ENCODE measurements at regions not wholly inside any gene's neighbourhood (a gene's known extent, or its start where the extent isn't known, plus 50 kb on each side); places are given as distances from the start of the nearest gene placed in this dataset.
"Not testable (repeated sequence)": the region's sequence is repeated elsewhere in the genome, so short reads cannot be mapped to it uniquely, and the experiment has no call there.

DNA sequence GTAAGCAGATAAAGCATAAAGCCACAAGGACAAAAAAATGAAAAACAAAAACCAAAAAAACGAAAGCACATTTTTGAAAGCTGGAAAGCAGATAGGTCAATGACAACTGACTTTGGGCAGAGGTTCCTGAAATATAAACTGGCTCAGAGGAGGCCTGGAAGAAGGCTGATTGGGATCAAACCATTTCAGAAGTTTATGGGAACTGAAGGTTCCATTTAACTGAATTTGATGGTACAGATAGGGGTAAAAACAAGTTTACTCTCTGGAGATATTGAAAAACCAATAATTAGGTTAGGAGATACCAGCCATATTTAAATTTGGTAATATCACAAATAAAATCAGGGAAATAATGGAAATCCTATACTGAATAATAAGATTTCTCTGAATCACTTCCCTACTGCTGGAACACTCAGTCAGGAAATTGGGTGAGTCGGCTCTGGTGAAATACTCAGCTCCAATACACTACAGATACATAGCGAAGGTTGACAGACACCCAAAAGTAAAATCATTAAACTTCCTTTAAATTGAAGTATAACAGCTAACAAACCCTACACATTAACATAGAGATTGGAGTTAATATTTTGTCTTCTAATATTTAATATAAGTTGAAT lies 1584.3 kb downstream of the STIM2 start:
- POLR2A ChIA-PET: no interaction called here
- CTCF ChIA-PET: no interaction called here
- TF ChIP-seq, protein P1, sequence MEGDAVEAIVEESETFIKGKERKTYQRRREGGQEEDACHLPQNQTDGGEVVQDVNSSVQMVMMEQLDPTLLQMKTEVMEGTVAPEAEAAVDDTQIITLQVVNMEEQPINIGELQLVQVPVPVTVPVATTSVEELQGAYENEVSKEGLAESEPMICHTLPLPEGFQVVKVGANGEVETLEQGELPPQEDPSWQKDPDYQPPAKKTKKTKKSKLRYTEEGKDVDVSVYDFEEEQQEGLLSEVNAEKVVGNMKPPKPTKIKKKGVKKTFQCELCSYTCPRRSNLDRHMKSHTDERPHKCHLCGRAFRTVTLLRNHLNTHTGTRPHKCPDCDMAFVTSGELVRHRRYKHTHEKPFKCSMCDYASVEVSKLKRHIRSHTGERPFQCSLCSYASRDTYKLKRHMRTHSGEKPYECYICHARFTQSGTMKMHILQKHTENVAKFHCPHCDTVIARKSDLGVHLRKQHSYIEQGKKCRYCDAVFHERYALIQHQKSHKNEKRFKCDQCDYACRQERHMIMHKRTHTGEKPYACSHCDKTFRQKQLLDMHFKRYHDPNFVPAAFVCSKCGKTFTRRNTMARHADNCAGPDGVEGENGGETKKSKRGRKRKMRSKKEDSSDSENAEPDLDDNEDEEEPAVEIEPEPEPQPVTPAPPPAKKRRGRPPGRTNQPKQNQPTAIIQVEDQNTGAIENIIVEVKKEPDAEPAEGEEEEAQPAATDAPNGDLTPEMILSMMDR (IDR thresholded peaks at IDR 0.05; ENCODE audit: control extremely low read depth, extremely low read depth, low read depth, missing control alignments): no peak
- DNase-seq (ENCODE audit: extremely low spot score): no peak

GRCh38 chr4:28449085-28449484 lies 1588.4 kb downstream of the STIM2 start:
- ChIA-PET POLR2A (no interaction called here), CTCF (interaction anchor here (1.3 kb wide), 1 partner anchor 14 kb away, joined by 3 read pairs; no protein-coding TSS in a partner anchor)
- TF ChIP-seq, protein P1 (IDR thresholded peaks at IDR 0.05; ENCODE audit: control extremely low read depth, extremely low read depth, low read depth, missing control alignments): no peak
- no peak for DNase-seq (ENCODE audit: extremely low spot score)

DNA sequence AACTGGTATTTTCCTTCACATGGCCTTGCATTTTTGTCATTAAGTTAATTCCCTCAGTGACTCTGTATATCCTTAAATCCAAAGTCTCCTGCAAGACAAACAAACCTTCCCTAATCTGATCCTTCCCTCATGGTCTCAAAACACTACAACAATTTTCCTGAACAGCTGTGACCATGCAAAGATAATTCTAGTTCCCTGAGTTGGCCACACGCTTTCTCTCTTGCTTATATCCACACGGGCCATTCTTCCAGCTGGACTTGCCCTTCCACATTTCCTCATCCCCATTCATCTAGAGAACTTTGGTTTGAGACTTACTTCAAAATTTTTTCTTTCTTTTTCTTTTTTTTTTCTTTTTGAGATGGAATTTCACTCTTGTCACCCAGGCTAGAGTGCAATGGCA lies 1590.7 kb downstream of the STIM2 start:
- CTCF ChIA-PET: no interaction called here
- TF ChIP-seq, protein P1 (IDR thresholded peaks at IDR 0.05; ENCODE audit: control extremely low read depth, extremely low read depth, low read depth, missing control alignments): no peak
- no peak for DNase-seq (ENCODE audit: extremely low spot score)
- POLR2A ChIA-PET: no interaction called here

DNA sequence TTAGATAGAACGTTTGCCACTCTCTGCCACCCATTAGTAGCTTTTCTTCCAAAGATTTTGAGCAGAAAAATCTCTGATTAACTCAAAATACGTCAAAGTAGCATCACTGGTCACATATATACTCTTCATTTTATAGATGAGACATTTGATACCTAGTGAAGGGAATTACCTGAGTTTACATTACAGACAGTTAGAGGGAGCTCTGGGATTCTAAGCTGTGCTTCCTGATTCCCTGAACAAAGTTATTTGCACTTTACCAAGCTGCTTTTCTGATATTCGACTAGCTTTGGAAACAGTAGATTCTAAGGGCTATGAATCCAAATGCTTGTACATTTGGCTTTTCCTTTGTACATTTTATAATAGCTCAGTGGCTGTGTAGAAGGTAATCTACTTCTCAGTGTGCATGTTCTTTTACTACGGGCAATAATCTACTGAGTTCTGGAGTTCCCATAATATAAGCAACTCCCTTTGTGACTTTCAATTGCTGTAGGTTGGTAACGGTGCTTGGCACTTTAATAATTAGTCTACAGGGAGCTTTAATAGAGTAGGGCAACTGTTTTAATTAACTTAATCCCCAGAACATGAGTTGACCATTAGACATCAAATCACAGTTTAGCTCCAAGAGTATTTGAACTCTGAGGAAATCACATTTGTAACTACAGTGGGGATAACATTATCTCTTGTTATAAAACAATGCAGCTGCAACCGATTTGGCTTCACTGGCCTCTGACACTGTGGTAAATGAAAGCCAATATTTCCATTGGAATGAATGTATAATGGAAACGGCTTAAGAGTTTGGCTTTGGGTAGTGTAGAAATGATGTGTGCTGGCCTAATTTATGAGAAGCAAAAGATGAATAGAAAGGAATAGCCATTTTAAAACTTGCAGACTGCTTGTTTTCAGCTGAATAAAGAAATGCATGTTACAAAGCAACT lies 1602.4 kb downstream of the STIM2 start:
- ChIA-PET POLR2A (no interaction called here), CTCF (interaction anchor here (0.9 kb wide), 1 partner anchor 15 kb away, joined by 3 read pairs; no protein-coding TSS in a partner anchor)
- TF ChIP-seq, protein P1 (IDR thresholded peaks at IDR 0.05; ENCODE audit: control extremely low read depth, extremely low read depth, low read depth, missing control alignments): no peak
- no peak for DNase-seq (ENCODE audit: extremely low spot score)

DNA sequence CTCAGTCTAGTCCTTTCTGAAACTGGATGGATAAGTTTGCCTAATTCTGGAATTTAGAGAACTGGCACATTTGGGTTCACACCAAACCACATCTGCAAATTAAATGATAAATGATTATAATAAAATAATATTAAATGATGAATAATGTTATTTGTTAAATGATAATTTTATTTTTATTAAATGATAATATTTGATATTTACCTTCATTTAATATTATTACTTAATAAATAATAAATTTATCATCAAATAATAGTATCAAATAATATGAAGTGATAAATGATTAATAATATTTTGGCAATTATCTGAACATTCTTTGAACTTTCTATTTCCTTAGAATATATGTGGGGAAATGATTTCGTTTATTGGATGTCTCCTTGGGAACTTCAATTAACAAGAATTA lies 1604.2 kb downstream of the STIM2 start:
- POLR2A ChIA-PET: no interaction called here
- CTCF ChIA-PET: no interaction called here

GRCh38 chr4:28466886-28467285 lies 1606.2 kb downstream of the STIM2 start:
- POLR2A ChIA-PET; CTCF ChIA-PET; DNase-seq (ENCODE audit: extremely low spot score): not testable (repeated sequence)

More for the DNA sequence above, 1604.2 kb downstream of the STIM2 start:
- DNase-seq (ENCODE audit: extremely low spot score): no peak
- TF ChIP-seq, protein P1 (IDR thresholded peaks at IDR 0.05; ENCODE audit: control extremely low read depth, extremely low read depth, low read depth, missing control alignments): no peak

GRCh38 chr4:28469387-28469786 lies 1608.7 kb downstream of the STIM2 start:
- DNase-seq (ENCODE audit: extremely low spot score): no peak
- ChIA-PET POLR2A (no interaction called here), CTCF (interaction anchor here (0.7 to 1.0 kb wide), 2 partner anchors 12 to 14 kb away, joined by 3 to 4 read pairs; no protein-coding TSS in a partner anchor)
- TF ChIP-seq, protein P1 (IDR thresholded peaks at IDR 0.05; ENCODE audit: control extremely low read depth, extremely low read depth, low read depth, missing control alignments): no peak
